ENCODE measurements at regions not wholly inside any gene's neighbourhood (a gene's known extent, or its start where the extent isn't known, plus 50 kb on each side); places are given as distances from the start of the nearest gene placed in this dataset.

GRCh38 chr2:22360735-22361374 lies 1024.1 kb upstream of the KLHL29 start:
- TF ChIP-seq POLR2AphosphoS5 (IDR thresholded peaks at IDR 0.05; ENCODE audit: borderline replicate concordance, low read depth, low read length) (no peak), EZH2 (IDR thresholded peaks at IDR 0.05) (no peak)

Measured in SK-N-MC (cell line).